ENCODE measurements at regions not wholly inside any gene's neighbourhood (a gene's known extent, or its start where the extent isn't known, plus 50 kb on each side); places are given as distances from the start of the nearest gene placed in this dataset.

DNA sequence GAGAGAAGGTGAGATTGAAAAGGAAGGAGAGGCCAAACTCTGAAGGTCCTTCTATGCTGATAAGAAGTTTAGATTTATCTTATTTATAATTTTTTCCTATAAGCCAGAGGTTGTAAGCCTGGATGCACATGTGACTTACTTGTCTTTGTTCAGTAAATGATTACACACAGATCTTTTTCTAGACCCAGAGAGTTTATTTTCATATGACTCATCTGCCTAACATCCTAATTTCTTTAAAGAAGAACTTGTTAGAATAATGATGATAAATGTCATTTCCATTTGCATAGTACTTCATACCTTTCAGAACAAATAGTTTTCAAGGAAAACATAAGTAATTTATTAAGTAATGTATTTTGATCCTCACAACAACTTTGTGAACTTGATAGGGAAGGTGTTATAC lies 434.8 kb upstream of the DPH6 start:
- peaks cover 2% of the 10 kb centered on the region for H3K27me3 ChIP-seq (ENCODE audit: control insufficient read depth, insufficient read depth, low read length)
- TF ChIP-seq, protein P1, sequence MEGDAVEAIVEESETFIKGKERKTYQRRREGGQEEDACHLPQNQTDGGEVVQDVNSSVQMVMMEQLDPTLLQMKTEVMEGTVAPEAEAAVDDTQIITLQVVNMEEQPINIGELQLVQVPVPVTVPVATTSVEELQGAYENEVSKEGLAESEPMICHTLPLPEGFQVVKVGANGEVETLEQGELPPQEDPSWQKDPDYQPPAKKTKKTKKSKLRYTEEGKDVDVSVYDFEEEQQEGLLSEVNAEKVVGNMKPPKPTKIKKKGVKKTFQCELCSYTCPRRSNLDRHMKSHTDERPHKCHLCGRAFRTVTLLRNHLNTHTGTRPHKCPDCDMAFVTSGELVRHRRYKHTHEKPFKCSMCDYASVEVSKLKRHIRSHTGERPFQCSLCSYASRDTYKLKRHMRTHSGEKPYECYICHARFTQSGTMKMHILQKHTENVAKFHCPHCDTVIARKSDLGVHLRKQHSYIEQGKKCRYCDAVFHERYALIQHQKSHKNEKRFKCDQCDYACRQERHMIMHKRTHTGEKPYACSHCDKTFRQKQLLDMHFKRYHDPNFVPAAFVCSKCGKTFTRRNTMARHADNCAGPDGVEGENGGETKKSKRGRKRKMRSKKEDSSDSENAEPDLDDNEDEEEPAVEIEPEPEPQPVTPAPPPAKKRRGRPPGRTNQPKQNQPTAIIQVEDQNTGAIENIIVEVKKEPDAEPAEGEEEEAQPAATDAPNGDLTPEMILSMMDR (IDR thresholded peaks at IDR 0.05; ENCODE audit: insufficient read depth, low read length, severe bottlenecking) = no peak
- no peaks in the 10 kb centered on the region for H3K36me3 ChIP-seq (ENCODE audit: control insufficient read depth, insufficient read depth, low read length)
- H3K4me3 ChIP-seq (ENCODE audit: low read depth, low read length) = no peak overlapping the region
- FAIRE-seq = no peak
- peak; percentile 56 for DNase-seq (ENCODE audit: low read depth)

DNA sequence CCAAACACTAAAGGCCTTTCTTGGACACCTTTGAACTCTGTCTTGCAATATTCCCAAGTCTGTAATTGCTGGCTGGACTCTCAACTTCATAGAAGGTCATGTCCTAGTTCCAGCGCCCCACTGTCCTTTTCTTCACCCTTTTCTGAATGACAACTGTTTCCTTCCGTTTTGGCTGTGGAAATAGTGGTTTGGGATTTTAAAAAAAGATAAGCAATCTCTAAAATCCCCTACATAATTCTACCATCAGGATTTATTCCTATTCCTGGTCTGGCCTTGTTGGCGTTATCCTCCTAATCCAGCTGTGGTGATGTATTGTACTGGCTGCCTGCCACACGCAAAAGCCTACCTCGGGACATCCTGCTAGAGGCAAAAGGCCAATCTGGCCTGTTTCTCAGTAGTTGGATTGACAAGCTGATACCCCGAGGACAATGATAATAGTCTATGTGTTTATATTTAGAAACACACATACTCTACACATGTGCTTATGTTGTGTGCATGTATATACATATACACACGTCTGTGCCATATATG lies 440.3 kb upstream of the DPH6 start:
- FAIRE-seq (no peak), DNase-seq (ENCODE audit: low read depth) (no peak)
- Histone ChIP-seq H3K27me3 (ENCODE audit: control insufficient read depth, insufficient read depth, low read length) (no peaks in the 10 kb centered on the region), H3K4me3 (ENCODE audit: low read depth, low read length) (no peak overlapping the region), H3K36me3 (ENCODE audit: control insufficient read depth, insufficient read depth, low read length) (no peaks in the 10 kb centered on the region)
- TF ChIP-seq, protein P1 (IDR thresholded peaks at IDR 0.05; ENCODE audit: insufficient read depth, low read length, severe bottlenecking) = no peak

DNA sequence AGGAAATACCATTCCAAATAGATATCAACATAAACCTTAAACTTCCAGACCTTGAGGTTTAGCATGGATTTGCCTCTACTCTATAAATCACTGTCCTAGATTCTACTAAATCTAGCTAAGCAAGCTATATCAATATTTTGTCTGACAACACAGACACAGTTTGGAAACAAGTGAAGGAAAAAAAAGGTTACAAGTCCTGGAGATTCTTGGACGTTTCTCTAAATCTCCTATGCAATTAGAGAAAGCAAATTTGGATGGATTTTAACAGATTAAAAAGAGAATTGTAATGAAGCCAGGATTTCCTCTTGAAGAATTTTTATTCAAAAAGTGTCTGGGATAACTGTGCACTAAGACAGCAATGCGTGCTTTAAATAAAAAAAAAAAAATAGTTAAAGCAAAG lies 441.1 kb upstream of the DPH6 start:
- no peak for FAIRE-seq
- TF ChIP-seq, protein P1 (IDR thresholded peaks at IDR 0.05; ENCODE audit: insufficient read depth, low read length, severe bottlenecking) = no peak
- DNase-seq (ENCODE audit: low read depth) = no peak
- Histone ChIP-seq H3K36me3 (ENCODE audit: control insufficient read depth, insufficient read depth, low read length) (no peaks in the 10 kb centered on the region), H3K4me3 (ENCODE audit: low read depth, low read length) (no peak overlapping the region), H3K27me3 (ENCODE audit: control insufficient read depth, insufficient read depth, low read length) (no peaks in the 10 kb centered on the region)

DNA sequence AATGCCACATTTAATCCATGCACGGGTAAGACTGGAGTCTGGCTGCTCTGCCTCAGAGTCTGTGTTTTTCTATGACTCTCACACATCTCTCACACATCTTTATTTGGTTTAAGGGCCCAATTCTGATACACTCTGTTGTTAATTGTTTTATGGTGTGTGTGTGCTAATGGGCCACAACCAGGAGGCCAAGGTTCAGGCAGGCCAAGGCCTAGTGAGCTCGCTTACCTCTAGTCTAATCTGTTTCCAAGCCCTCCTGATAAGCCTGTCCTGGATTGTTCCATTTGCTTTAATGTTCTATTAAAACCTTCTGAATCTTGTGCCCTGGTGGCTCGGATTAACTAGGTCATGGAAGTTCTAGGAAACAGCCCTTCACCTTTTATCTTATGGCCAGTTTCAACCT lies 445.4 kb upstream of the DPH6 start:
- TF ChIP-seq, protein P1 (IDR thresholded peaks at IDR 0.05; ENCODE audit: insufficient read depth, low read length, severe bottlenecking) = no peak
- Histone ChIP-seq H3K4me3 (ENCODE audit: low read depth, low read length) (no peak overlapping the region), H3K36me3 (ENCODE audit: control insufficient read depth, insufficient read depth, low read length) (no peaks in the 10 kb centered on the region), H3K27me3 (ENCODE audit: control insufficient read depth, insufficient read depth, low read length) (no peaks in the 10 kb centered on the region)
- no peak for DNase-seq (ENCODE audit: low read depth)
- FAIRE-seq = no peak

DNA sequence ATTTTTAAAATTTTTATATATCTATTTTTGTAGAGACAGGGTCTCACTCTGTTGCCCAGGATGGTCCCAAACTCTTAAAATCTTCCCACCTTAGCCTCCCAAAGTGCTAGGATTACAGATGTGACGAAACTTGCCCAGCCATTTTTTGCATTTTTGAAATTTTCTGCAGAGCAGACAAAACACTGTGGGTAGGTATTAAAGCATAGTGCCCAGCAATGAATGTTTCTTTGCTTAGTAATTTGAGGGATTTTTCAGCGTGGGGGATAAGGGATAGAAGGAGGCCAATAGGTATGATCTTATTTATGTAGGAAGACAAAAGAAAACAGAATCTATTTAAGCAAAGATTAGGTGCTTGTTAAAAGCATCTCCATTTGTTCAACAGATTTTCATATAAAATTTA lies 446.8 kb upstream of the DPH6 start:
- no peaks in the 10 kb centered on the region for H3K27me3 ChIP-seq (ENCODE audit: control insufficient read depth, insufficient read depth, low read length)
- FAIRE-seq = no peak

DNA sequence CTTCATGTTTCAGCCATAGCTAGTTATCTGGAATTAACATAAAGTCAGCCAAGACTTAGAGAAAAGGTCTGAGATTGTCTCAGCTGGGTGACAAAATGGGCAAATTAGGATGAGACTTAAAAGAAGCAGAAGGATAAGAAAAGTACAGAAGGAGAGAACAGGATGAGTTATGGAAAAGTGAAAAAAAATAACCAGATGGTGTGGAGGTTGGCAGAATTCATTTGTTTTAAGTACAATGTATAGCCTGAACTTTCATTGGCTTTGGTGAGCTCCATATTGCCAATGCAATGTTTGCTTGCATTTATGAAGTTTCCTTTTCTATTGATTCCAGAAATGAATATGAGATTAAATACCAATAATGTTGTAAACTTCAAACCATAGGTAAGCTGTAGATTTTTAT lies 447.2 kb upstream of the DPH6 start:
- FAIRE-seq = no peak

More for the DNA sequence above, 446.8 kb upstream of the DPH6 start:
- DNase-seq (ENCODE audit: low read depth) = no peak
- TF ChIP-seq, protein P1 (IDR thresholded peaks at IDR 0.05; ENCODE audit: insufficient read depth, low read length, severe bottlenecking) = no peak
- no peaks in the 10 kb centered on the region for H3K36me3 ChIP-seq (ENCODE audit: control insufficient read depth, insufficient read depth, low read length)
- H3K4me3 ChIP-seq (ENCODE audit: low read depth, low read length) = no peak overlapping the region

More for the DNA sequence above, 447.2 kb upstream of the DPH6 start:
- Histone ChIP-seq H3K27me3 (ENCODE audit: control insufficient read depth, insufficient read depth, low read length) (no peaks in the 10 kb centered on the region), H3K36me3 (ENCODE audit: control insufficient read depth, insufficient read depth, low read length) (no peaks in the 10 kb centered on the region), H3K4me3 (ENCODE audit: low read depth, low read length) (no peak overlapping the region)
- TF ChIP-seq, protein P1 (IDR thresholded peaks at IDR 0.05; ENCODE audit: insufficient read depth, low read length, severe bottlenecking) = no peak
- DNase-seq (ENCODE audit: low read depth) = no peak
